ENCODE measurements at regions not wholly inside any gene's neighbourhood (a gene's known extent, or its start where the extent isn't known, plus 50 kb on each side); places are given as distances from the start of the nearest gene placed in this dataset.

DNA sequence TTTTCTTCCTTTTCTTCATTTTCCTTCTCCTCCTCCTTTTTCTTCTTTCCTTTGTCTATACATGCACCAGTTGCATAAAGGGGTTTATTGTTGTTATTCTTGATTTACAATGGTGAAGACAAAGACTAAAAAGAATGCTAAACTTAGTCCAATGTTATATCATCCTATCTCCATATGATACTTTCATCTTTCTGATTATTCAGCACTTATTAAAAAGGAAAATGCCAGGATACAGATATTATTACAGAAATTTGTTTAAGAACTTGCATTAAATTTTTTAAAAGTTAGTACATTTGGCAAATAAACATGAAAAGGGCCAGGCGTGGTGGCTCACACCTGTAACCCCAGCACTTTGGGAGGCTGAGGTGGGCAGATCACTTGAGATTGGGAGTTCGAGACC, 1074.9 kb downstream of the EFNA5 start:
- TF ChIP-seq, protein P1, sequence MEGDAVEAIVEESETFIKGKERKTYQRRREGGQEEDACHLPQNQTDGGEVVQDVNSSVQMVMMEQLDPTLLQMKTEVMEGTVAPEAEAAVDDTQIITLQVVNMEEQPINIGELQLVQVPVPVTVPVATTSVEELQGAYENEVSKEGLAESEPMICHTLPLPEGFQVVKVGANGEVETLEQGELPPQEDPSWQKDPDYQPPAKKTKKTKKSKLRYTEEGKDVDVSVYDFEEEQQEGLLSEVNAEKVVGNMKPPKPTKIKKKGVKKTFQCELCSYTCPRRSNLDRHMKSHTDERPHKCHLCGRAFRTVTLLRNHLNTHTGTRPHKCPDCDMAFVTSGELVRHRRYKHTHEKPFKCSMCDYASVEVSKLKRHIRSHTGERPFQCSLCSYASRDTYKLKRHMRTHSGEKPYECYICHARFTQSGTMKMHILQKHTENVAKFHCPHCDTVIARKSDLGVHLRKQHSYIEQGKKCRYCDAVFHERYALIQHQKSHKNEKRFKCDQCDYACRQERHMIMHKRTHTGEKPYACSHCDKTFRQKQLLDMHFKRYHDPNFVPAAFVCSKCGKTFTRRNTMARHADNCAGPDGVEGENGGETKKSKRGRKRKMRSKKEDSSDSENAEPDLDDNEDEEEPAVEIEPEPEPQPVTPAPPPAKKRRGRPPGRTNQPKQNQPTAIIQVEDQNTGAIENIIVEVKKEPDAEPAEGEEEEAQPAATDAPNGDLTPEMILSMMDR (IDR thresholded peaks at IDR 0.05; ENCODE audit: poor library complexity), result no peak
- TF ChIP-seq EZH2 (IDR thresholded peaks at IDR 0.05; ENCODE audit: borderline replicate concordance), result no peak
